GM18909 (cell line): ENCODE measurements at regions not wholly inside any gene's neighbourhood (a gene's known extent, or its start where the extent isn't known, plus 50 kb on each side); places are given as distances from the start of the nearest gene placed in this dataset.
"Not testable (repeated sequence)": the region's sequence is repeated elsewhere in the genome, so short reads cannot be mapped to it uniquely, and the experiment has no call there.

Experiments
- ATAC-seq: cut with Tn5 transposase; IDR thresholded peaks from one replicate; pipeline ENCODE4 v1.9.1; 2021; ENCODE audit warnings: mild to moderate bottlenecking; ENCODE audit not compliant: unreplicated experiment, poor library complexity

DNA sequence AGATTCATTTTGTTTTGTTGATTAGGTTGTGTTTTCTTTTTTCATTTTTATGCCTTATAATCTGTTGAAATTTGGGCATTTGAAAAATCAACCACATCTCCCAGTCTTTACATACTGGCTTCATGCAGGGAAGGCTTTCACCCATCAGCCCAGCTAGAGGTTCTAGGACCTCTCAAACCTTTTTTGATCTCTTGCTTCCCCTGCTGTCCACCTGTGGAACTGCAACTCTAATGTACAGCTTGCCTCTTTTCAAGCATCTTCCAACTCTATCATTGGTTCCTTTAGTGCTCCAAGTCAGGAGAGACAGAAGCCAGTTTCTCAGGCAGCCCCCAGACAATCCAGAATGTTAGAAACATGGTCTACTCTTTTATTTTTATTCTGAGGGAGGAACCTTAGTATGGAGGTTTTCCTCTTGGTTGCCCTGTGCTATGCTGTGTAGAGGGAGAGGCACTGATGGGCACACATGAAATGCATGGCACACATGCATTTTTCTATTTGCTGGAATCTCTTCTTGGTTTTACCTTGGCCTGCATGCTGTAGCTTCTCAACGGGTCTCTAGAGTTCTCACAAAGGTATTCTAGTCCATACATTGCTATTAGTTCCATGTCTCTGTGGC lies 107.2 kb upstream of the L3MBTL4 start:
- ATAC-seq = no peak

DNA sequence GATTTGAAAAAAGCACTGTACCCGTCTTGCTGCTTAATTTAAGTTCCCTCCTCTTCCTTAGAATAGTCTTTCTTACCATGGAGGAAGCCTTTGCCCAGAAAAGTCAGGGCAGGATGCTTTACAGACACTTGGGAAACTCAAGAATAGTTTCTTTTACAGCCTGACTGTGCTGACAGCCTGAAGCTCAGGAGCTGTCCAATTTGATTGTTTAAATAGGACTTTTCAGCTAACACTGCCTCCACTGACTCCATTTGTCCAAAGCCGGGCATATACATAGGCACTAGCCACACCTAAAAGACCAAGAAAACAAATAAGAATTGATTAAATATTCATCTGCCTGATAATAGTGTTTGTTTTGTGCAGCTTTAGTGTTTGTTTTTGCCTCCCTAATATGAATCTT lies 110.9 kb upstream of the L3MBTL4 start:
- no peak for ATAC-seq

DNA sequence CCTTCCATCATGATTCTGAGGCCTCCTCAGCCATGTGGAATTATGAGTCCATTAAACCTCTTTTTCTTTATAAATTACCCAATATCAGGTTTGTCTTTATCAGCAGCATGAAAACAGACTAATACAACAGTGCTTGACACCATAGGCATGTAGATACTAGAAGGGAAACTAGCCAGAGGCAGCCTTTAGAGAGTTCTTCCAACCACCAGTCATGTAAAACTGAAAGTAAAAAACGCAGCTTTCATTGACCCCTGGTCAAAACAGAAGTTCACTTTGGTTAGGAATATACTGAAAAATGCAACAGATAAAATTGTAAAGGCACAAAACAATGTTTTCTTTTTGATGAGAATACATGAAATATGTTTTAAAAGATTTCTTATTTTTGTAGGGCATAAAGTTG lies 122.8 kb upstream of the L3MBTL4 start:
- ATAC-seq = peak; percentile 77

DNA sequence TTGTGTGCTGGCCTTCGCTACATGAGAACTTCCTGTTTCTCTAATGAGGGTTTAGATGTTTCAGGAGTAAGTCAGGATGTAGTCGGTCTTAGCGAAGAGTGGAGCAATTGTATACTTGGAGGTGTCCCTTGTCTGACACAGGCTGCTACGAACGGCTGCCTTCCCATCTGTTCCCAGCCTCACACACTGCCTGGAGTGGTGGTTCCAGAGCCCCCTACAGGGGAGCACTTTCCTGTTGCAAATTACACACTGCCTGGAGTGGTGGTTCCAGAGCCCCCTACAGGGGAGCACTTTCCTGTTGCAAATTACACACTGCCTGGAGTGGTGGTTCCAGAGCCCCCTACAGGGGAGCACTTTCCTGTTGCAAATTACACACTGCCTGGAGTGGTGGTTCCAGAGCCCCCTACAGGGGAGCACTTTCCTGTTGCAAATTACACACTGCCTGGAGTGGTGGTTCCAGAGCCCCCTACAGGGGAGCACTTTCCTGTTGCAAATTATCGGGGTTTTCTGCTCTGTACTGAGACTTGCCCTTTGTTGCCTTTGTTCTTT lies 126.5 kb upstream of the L3MBTL4 start:
- not testable (repeated sequence) for ATAC-seq

DNA sequence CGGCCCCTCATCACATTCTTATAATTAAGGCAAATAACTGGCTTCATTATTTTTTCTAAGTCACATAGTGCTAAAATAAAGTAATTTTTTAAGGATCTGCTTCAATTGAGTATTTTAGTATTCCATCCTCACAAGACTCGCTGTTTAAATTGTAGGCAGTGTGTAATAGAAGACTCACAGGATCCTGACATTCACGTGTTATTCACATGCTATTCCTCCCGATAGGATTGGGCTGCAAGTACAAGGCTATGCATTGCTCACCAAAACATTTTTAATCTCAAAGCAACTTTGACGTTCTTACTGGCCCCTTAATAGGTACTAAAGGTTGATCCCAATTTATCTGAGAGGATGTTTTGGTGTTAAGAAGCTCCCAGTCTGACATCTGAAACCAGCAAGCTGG lies 127.6 kb upstream of the L3MBTL4 start:
- ATAC-seq = no peak

DNA sequence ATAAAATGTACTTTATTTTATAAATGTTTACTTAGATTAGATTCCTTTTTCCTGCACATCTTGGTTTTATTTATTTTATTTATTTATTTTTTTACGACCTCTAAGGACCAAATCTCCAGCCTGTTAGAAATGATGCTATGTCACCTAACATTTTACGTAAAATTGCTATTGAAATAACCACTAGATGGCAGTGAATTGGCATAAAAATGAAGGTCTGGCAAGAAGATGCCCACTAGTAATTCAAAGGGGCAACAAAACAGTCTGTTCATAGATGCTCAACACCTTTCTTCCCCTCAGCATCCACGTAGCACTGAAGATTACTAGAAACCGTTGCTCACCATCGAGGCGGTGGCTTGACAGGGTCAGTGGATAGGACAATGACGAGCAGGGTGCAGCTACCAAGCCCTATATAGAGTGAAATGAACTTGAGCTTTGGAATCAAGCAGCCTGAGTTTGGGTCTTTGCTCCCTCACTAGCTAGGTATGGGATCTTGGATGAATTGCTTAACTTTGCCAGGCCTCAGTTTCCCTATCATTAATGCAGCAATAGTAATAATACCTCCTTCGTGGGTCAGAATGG lies 128.7 kb upstream of the L3MBTL4 start:
- ATAC-seq = no peak

DNA sequence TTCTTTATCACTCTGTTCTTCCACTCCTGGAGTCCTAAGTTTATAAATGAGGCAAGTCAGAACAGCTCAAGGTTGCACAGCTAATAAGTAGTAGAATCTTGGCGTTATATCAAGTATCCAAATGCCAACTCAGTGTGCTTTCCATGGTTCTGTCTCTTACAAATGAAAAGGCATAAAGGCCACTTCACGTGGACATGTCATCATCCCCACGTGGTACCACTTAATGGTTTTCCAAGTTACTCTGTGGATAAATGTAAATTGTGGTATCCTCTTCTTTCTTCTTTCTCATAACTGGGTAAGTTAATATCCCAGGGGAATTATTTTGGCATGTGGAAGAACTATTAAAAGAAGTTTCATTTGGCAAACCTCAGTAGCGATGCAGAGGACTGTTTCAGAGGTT lies 131.5 kb upstream of the L3MBTL4 start:
- ATAC-seq = no peak

DNA sequence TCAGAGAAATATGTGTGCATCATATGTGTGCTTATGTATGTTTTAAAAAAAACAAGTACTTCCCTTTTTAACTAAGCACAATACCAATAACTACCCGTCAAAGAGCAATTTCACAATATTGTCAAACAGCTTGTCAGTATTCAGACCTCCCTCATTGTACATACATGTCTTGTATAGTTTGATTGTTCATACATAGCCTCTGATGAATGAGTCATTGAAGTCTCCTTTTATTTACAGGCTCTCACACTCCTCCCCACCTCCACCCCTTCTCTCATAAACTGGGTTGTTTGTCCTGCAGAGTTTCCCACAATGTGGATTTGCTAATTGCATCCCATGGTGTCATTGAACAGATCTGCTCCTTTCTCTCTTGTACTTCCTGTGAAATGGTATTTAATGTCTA lies 132.8 kb upstream of the L3MBTL4 start:
- ATAC-seq = no peak

DNA sequence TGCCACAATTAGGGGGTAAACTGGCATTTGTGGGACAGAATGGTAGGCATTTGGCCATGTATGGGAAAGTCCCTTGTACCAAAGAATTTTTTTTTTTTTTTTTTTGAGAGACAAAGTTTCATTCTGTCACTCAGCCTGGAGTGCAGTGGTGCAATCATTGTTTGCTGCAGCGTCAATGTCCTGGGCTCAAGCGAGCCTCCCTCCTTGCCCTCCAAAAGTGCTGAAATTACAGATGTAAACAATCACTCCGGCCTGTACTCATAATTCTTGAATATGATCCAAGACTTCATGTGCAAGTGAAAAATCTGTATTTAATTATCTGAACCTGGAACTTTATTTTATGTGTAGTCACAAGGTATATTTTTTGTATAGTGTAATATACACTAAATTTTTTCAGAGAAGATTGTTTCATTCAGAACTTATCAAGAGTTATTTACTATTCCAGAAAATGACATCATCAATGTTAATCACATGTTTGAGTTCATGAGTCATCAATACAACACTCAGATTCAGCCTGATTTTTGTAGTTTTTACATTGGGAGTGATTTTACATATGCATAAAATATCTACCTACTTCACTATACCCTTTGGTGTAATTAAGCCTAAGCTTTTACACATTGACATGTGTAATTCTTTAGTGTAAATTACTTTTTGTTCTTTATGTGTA lies 138.7 kb upstream of the L3MBTL4 start:
- ATAC-seq = no peak

DNA sequence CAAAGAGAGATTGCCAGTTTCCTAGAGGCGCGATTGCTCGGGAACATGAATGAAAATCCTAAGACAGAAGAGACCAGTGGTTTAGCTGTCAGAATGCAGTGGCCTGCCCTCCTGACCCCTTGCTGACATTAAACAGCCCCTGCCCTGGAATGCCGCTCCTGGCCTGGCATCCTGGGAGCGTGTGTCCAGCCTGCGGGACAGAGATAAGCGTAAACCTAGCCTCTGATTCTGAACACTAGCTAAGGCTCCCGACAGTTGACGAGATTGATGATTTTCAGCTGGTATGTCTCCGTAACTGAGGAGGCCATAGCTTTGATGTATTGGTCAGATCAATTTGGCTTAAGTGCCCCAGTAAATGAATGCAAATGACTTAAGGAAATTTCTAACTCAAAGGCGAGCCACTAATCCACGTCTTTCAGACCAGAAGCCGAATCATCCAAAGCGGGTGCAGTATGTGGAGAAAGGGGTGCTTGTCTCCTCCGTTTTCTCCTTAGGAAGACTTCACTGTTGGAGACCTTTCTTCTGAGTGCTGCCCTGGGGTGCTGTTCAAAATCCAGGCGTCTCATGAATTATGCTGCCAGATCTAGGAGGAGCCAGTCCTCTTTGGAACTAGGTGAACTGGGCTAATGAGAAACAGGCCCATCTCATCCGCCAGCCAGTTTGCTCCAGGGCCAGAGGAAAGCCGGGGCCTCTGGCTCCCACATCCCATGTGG lies 142.5 kb upstream of the L3MBTL4 start:
- ATAC-seq = no peak

DNA sequence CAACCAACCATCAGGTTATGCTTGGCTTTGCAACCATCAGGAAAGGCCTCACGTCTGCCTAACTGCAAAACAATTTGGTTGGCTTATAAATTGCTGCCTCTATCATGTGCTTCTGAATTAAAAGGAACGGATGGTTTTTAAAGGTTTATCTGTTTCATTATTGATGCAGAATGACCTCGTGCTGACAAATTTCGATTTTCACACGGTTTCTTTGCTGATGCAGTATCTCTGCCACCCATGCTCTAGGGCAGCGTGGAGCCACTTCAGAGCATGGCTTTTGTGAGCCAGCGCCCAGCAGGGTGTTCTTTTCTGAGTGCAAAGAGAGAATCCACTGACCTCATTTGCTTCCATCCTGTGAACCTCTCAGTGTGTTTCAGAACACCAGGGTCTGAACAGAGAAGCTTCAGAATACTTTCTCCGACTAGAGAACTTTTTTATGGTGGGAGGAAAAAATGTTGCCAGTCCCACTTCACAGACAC lies 143.1 kb upstream of the L3MBTL4 start:
- no peak for ATAC-seq

DNA sequence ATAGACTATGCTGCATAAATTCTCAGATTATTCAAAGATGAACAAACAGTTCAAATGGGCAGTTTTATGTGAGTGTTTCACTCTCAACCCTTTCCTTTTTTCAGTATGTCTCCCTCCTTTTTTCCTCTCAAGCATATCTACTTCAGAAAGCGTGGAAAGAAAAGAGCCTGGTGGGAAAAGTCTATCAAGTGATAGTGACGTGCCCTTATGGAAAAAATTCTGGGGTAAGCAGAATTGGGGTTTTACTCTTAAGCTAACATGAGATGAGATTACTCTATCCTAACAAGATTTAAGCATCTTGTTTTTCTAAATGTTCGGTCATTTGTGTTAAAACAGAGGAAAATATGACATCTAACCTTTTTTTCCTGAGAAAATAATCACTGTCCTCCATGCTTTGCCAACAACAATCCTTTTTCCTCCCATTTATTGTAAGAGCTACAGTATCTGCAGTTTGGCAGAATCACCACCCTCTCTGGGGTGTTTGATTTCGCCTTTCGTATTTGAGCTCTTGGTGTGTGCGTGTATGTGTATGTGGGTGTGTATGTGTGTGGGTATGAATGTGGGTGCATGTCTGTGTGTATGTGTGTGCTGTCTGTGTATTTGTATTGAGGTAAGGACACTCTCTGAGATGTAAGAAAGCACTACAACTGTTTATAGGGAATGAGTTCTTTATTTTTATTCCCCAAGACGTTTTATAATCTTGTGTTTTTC lies 143.9 kb upstream of the L3MBTL4 start:
- no peak for ATAC-seq

DNA sequence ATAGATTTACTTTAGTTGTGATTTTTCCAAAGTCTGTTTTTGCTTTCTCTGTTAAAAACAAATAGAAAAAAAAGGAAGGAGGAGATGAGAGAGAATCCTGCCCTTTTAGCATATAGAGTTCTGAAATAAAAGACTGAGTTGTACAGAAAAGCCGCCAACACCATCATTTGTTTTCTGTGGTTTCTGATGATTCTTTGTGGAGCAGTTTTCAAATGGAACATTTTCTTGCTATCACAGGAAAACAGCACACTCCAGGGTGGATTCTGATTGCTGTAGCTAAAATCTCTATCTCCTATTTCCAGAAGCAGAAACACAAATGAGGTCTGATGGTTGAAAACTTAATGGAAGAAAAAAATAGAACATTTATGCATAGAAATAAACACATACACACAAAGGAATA lies 144.6 kb upstream of the L3MBTL4 start:
- ATAC-seq = no peak

DNA sequence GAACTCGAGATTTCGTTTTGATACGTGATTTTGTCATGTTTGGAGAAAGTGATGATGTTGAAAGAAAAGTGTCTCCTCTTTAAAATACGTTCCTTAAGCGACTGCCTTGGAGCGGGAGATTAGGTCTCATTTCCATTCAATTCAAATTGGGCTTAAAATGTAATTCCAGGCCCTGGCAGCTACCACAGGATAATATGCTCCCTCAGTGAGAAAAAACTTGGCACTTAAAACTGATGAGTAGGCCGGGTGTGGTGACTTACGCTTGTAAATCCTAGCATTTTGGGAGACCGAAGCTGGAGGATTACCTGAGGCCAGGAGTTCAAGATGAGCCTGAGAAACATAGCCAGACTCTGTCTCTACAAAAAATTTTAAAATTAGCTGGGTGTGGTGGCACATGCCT lies 146.3 kb upstream of the L3MBTL4 start:
- ATAC-seq = no peak

DNA sequence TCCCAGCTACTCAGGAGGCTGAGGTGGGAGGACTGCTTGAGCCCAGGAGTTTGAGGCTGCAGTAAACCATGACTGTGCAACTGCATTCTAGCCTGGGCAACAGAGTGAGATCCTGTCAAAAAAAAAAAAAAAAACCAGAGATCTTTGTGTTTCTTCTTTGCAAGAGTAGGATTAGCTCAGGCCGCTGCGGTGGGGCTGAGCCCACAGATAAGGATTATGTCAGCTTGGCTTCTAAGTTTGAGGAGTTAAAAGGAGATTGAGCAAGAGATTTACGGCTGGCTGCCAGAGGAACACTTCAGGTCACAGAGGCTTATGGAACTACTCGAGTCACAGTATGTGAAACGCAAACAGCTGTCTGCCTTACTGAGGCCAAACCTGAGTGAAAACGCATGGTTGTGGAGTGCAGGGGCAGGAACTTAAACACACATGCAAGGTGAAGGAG lies 146.7 kb upstream of the L3MBTL4 start:
- ATAC-seq = no peak

DNA sequence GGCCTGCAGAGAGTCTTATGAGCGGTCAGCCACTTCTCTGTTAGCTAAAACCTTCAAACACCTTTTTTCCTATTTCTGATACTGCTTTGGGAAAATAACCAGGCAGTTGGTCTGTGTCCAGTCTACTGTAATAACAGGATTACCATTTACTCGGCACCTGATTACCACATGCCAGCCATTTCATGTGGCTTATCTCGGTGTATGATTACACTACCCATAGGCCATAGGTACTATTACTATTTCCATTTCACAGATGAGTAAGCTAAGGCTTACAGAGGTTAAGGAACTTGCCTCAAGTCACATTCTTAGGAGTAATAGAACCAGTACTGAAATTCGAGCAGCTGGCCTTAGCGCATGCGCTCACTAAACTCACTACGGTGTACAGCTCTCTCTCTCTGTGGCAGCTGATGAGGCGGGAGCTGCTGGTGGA lies 147.2 kb upstream of the L3MBTL4 start:
- no peak for ATAC-seq

DNA sequence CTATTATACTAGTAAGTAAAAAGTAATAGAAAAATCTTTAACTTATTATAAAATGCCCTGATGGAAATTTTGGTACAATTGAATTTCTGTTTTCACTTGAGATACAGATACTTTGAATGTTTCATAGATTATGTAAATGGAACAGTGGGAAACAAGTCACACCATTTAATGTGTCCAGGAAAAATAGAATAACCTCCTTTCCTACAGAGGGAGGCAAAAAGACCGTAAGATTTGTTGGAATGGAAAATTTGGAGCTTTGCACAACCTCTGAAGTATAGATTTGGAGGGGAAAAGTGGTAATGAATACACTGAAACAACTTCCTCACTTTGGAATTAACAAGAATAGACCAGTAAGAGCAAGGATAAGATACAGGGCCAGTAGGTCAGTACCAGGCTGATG lies 149.2 kb upstream of the L3MBTL4 start:
- ATAC-seq = no peak

DNA sequence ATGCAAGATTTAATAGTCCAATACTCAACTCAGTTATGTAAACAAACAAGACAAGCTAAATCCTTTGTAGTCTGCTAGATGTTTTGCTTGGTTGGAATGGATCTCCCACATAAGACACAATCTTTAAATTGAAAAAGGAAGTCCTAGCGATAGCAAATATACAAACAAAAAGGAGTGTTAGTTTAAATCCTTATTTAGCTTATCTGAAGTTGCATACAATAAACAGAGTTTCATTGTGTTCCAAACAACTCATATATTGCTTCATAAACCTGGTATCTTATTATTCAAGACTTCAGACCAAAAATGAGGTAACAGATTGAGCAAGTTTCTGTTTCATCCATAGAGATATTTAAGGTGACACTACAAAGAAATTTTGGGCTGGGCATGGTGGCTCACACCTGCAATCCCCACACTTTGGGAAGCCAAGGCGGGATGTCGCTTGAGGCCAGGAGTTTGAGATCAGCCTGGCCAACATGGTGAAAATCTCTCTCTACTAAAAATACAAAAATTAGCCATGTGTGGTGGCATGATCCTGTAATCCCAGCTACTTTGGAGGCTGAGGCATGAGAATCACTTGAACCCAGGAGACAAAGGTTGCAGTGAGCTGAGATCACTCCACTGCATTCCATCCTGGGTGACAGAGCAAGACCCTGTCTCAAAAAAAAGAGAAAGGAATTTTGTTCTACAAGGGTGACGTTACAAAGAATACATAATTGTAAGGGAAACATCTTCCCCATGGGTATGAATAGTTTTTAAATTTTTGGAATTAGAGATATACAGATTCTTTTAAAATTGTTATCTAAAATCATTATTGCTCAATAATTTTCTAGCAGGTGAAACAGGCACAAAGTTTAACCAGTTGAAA lies 150.5 kb upstream of the L3MBTL4 start:
- no peak for ATAC-seq

DNA sequence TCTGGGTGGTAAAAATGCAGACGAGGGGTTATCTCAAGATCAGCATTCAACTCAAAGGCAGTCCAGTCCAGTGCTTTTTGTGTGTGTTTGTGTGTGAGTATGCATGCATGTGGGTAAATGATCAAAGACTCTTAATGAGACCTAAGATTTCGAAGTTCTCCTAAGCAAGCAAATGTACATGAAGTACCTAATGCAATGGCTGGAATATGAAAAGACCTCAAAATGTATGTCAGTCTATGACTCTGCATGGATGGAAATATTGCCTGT lies 151.0 kb upstream of the L3MBTL4 start:
- ATAC-seq = no peak
